K562 (cell line): ENCODE measurements at regions not wholly inside any gene's neighbourhood (a gene's known extent, or its start where the extent isn't known, plus 50 kb on each side); places are given as distances from the start of the nearest gene placed in this dataset.

ENCODE experiments used
- ATF7 ChIP-seq: fragments of 450-650 bp; IDR thresholded peaks from 2 replicates; pipeline ENCODE4 v1.7.1; 2014; ENCODE audit warnings: mild to moderate bottlenecking, moderate library complexity
- CBFB ChIP-seq: sonication (generic); formaldehyde crosslinking; IDR thresholded peaks from 2 replicates; pipeline ENCODE4 v1.4.0; 2020; ENCODE audit warnings: mild to moderate bottlenecking, missing genetic modification reagents
- CTCF ChIP-seq, 3 experiments: IDR thresholded peaks in 2 of 3; conservative IDR thresholded peaks in 1 of 3; 2 replicates each; pipeline ENCODE4 v1.5.1; 2011 to 2012; ENCODE audit warnings: low read length in 3 of 3, mild to moderate bottlenecking in 3 of 3, control low read depth in 2 of 3, improper control_type of control experiment in 1 of 3, inconsistent platforms in 1 of 3, low read depth in 1 of 3, mixed read lengths in 1 of 3, moderate library complexity in 1 of 3; ENCODE audit not compliant: insufficient read depth in 2 of 3
- EZH2 ChIP-seq: IDR thresholded peaks from 2 replicates; pipeline ENCODE4 v1.6.1; 2012; ENCODE audit warnings: low read depth, mild to moderate bottlenecking, inconsistent platforms, low read length, borderline replicate concordance
- MIER1 ChIP-seq: fragments of 450-650 bp; IDR thresholded peaks from 2 replicates; pipeline ENCODE4 v1.6.1; 2016; ENCODE audit warnings: antibody characterized with exemption, mild to moderate bottlenecking, low read depth
- NKRF ChIP-seq: fragments of 450-650 bp; IDR thresholded peaks from 2 replicates; pipeline ENCODE4 v1.6.1; 2016; ENCODE audit warnings: borderline replicate concordance
- ZNF217 ChIP-seq: sonication (generic); formaldehyde crosslinking; IDR thresholded peaks from 2 replicates; pipeline ENCODE4 v1.8.0; 2022; ENCODE audit warnings: mild to moderate bottlenecking, missing genetic modification reagents

GRCh38 chr10:2782950-2783349 is 284.4 kb upstream of the PFKP start:
- TF ChIP-seq CBFB (CRISPR knock-in tag), result no peak
- TF ChIP-seq ZNF217, result no peak
- no peak for TF ChIP-seq CTCF (IDR thresholded peaks at IDR 0.05 in 2 of 3, conservative IDR thresholded peaks at IDR 0.05 in 1 of 3; ENCODE audit: insufficient read depth in 2 of 3, low read depth in 1 of 3, low read length in 3 of 3)
- no peak for TF ChIP-seq MIER1
- no peak for TF ChIP-seq EZH2
- TF ChIP-seq NKRF, result no peak
- no peak for TF ChIP-seq ATF7
